ENCODE measurements at regions not wholly inside any gene's neighbourhood (a gene's known extent, or its start where the extent isn't known, plus 50 kb on each side); places are given as distances from the start of the nearest gene placed in this dataset.

GRCh38 chr18:39489431-39489830 lies 1923.8 kb upstream of the CELF4 start:
- no peak for TF ChIP-seq SP1 (IDR thresholded peaks at IDR 0.05)
- TF ChIP-seq BHLHE40 (IDR thresholded peaks at IDR 0.05; ENCODE audit: borderline replicate concordance) = no peak
- no peak for TF ChIP-seq PKNOX1 (IDR thresholded peaks at IDR 0.05)
- no peak for TF ChIP-seq SUZ12 (IDR thresholded peaks at IDR 0.05)
- TF ChIP-seq HDGF (IDR thresholded peaks at IDR 0.05; ENCODE audit: borderline replicate concordance) = no peak
- no peak for TF ChIP-seq FOXA1 (IDR thresholded peaks at IDR 0.05)
- TF ChIP-seq ELF4 (IDR thresholded peaks at IDR 0.05) = no peak
- no peak for TF ChIP-seq NFRKB (IDR thresholded peaks at IDR 0.05)
- TF ChIP-seq ARNT (IDR thresholded peaks at IDR 0.05) = no peak

Measured in HEK293T (cell line).